ENCODE measurements at regions not wholly inside any gene's neighbourhood (a gene's known extent, or its start where the extent isn't known, plus 50 kb on each side); places are given as distances from the start of the nearest gene placed in this dataset.
A peak's percentile ranks its signal among the peaks of the same experiment; 100 is the strongest.

DNA sequence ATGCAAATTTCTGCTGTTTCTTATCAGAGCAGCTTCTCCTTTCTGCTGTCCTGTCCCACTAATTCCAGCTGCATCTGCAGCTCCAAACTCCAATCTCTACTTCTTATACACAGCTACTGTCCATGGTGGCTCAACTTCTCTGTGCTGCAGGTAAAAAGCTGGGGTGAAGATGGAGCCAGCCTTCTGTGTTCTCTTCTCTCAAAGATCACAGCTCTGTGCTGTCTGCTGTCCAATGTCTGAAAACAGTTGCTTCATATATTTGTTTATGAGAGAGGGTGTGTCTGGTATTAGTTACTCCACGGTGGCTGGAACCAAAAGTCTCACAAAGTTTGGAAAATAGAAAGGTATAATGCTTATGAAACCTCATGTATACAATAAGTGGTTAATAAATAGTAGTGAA, 445.8 kb upstream of the TBX3 start:
- no peaks in the 10 kb centered on the region for H3K79me2 ChIP-seq (ENCODE audit: control insufficient read depth, insufficient read depth, low read length, poor library complexity)
- no peak overlapping the region for H4K91ac ChIP-seq (ENCODE audit: low read depth, low read length)
- H3K4me2 ChIP-seq (ENCODE audit: low read length) = no peak overlapping the region
- no peak overlapping the region for H4K8ac ChIP-seq (ENCODE audit: low read depth, low read length)
- whole genome bisulfite sequencing (ENCODE audit: extremely low coverage, insufficient coverage, insufficient read length) = no CpG with 5 or more reads among the region's 1 CpG
- H3K23ac ChIP-seq (ENCODE audit: low read length) = no peak overlapping the region
- H3K9ac ChIP-seq (ENCODE audit: low read length) = no peak overlapping the region
- H3K4ac ChIP-seq (ENCODE audit: low read depth, low read length) = no peak overlapping the region
- H4K12ac ChIP-seq (ENCODE audit: low read depth, low read length) = no peak overlapping the region
- H3K14ac ChIP-seq (ENCODE audit: low read length) = no peak overlapping the region
- no peaks in the 10 kb centered on the region for H3K36me3 ChIP-seq (ENCODE audit: control insufficient read depth in 1 of 2, insufficient read depth in 2 of 2, low read length in 2 of 2)
- no peaks in the 10 kb centered on the region for H3K27me3 ChIP-seq (ENCODE audit: insufficient read depth, low read length)
- peak overlapping the region; percentile 1 for H2BK5ac ChIP-seq (ENCODE audit: low read depth, low read length, poor library complexity)
- peak overlapping the region; percentile 1 for H2BK12ac ChIP-seq (ENCODE audit: low read length)
- no peak overlapping the region for H2AFZ ChIP-seq (ENCODE audit: insufficient read depth, low read length, poor library complexity)
- peaks cover 8% of the 10 kb centered on the region for H3K79me1 ChIP-seq (ENCODE audit: low read length)
- H3K4me1 ChIP-seq (ENCODE audit: control insufficient read depth in 1 of 2, insufficient read depth in 2 of 2, low read length in 2 of 2) = peaks cover 3 to 7% of the 10 kb centered on the region in 2 experiments
- DNase-seq = no peak
- H3K18ac ChIP-seq (ENCODE audit: low read length) = no peak overlapping the region
- H2BK120ac ChIP-seq (ENCODE audit: insufficient read depth, low read length, poor library complexity) = no peak overlapping the region
- no peak overlapping the region for H3K27ac ChIP-seq (ENCODE audit: low read depth, low read length)
- peaks cover 1% of the 10 kb centered on the region for H3K9me3 ChIP-seq (ENCODE audit: insufficient read depth, low read depth, low read length)
- H3K4me3 ChIP-seq (ENCODE audit: low read depth, low read length) = no peak overlapping the region
- H2AK5ac ChIP-seq (ENCODE audit: low read length) = no peak overlapping the region

DNA sequence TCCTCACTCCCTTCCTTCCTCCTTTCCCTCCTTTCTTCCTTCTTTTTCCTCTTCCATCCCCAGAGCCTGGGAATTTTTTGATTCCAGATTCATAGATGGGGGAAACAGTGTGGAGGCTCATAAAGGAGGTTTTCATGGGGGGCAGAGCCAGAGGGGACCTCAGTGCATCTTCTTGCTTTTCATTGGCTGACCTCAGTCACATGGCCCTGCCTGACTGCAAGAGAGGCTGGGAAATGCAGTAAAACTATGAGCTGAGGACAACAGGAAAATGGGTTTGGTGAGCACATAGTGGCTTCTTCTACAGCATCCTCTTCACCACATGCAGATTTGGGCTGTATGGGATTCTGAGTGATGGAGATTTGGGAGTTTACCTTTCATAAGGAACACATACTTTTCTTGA, 437.1 kb upstream of the TBX3 start:
- H3K79me2 ChIP-seq (ENCODE audit: control insufficient read depth, insufficient read depth, low read length, poor library complexity) = no peaks in the 10 kb centered on the region
- H4K12ac ChIP-seq (ENCODE audit: low read depth, low read length) = no peak overlapping the region
- H3K9me3 ChIP-seq (ENCODE audit: insufficient read depth, low read depth, low read length) = no peaks in the 10 kb centered on the region
- H3K18ac ChIP-seq (ENCODE audit: low read length) = no peak overlapping the region
- no peaks in the 10 kb centered on the region for H3K36me3 ChIP-seq (ENCODE audit: control insufficient read depth in 1 of 2, insufficient read depth in 2 of 2, low read length in 2 of 2)
- H2AFZ ChIP-seq (ENCODE audit: insufficient read depth, low read length, poor library complexity) = no peak overlapping the region
- H3K4me2 ChIP-seq (ENCODE audit: low read length) = no peak overlapping the region
- no peak overlapping the region for H3K23ac ChIP-seq (ENCODE audit: low read length)
- no peak overlapping the region for H3K4me3 ChIP-seq (ENCODE audit: low read depth, low read length)
- no peaks in the 10 kb centered on the region for H3K79me1 ChIP-seq (ENCODE audit: low read length)
- no peak overlapping the region for H2BK5ac ChIP-seq (ENCODE audit: low read depth, low read length, poor library complexity)
- no peak overlapping the region for H3K27ac ChIP-seq (ENCODE audit: low read depth, low read length)
- no peak overlapping the region for H4K8ac ChIP-seq (ENCODE audit: low read depth, low read length)
- no peak overlapping the region for H2AK5ac ChIP-seq (ENCODE audit: low read length)
- H3K4me1 ChIP-seq (ENCODE audit: control insufficient read depth in 1 of 2, insufficient read depth in 2 of 2, low read length in 2 of 2) = no peaks in the 10 kb centered on the region
- DNase-seq = no peak
- no peak overlapping the region for H3K14ac ChIP-seq (ENCODE audit: low read length)
- H3K27me3 ChIP-seq (ENCODE audit: insufficient read depth, low read length) = no peaks in the 10 kb centered on the region
- H4K91ac ChIP-seq (ENCODE audit: low read depth, low read length) = no peak overlapping the region
- no peak overlapping the region for H3K4ac ChIP-seq (ENCODE audit: low read depth, low read length)
- no peak overlapping the region for H2BK120ac ChIP-seq (ENCODE audit: insufficient read depth, low read length, poor library complexity)
- H2BK12ac ChIP-seq (ENCODE audit: low read length) = no peak overlapping the region
- H3K9ac ChIP-seq (ENCODE audit: low read length) = no peak overlapping the region

DNA sequence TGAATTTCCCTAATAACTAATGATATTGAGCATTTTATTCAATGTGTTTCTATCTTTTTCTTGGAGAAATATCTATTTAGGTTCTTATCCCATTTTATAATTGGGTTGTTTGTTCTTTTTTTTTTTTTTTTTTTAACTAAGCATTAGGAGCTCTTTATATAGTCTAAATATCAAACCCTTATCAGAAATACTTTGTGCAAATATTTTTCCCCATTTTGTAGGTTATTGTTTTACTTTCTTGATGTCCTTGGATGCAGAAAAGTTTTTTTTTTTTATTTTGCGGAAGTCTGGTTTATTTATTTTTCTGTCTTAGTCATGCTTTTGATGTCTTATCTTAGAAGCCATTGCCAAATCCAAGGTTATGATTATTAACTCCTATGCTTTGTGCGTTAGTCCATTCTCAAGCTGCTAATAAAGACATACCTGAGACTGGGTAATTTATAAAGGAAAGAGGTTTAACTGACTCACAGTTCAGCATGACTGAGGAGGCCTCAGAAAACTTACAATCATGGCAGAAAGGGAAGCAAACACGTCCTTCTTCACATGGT, 434.3 kb upstream of the TBX3 start:
- Histone ChIP-seq H4K8ac (ENCODE audit: low read depth, low read length) (no peak overlapping the region), H2AFZ (ENCODE audit: insufficient read depth, low read length, poor library complexity) (no peak overlapping the region), H3K14ac (ENCODE audit: low read length) (no peak overlapping the region), H2BK120ac (ENCODE audit: insufficient read depth, low read length, poor library complexity) (no peak overlapping the region), H3K23ac (ENCODE audit: low read length) (no peak overlapping the region), H3K4me3 (ENCODE audit: low read depth, low read length) (no peak overlapping the region), H3K27ac (ENCODE audit: low read depth, low read length) (no peak overlapping the region), H3K4me1 (ENCODE audit: control insufficient read depth in 1 of 2, insufficient read depth in 2 of 2, low read length in 2 of 2) (no peaks in the 10 kb centered on the region), H3K79me1 (ENCODE audit: low read length) (no peaks in the 10 kb centered on the region), H3K4ac (ENCODE audit: low read depth, low read length) (no peak overlapping the region), H4K12ac (ENCODE audit: low read depth, low read length) (no peak overlapping the region), H3K9me3 (ENCODE audit: insufficient read depth, low read depth, low read length) (no peaks in the 10 kb centered on the region), H3K27me3 (ENCODE audit: insufficient read depth, low read length) (no peaks in the 10 kb centered on the region), H3K4me2 (ENCODE audit: low read length) (no peak overlapping the region), H3K9ac (ENCODE audit: low read length) (no peak overlapping the region), H4K91ac (ENCODE audit: low read depth, low read length) (no peak overlapping the region), H2BK5ac (ENCODE audit: low read depth, low read length, poor library complexity) (no peak overlapping the region), H3K36me3 (ENCODE audit: control insufficient read depth in 1 of 2, insufficient read depth in 2 of 2, low read length in 2 of 2) (no peaks in the 10 kb centered on the region), H2BK12ac (ENCODE audit: low read length) (no peak overlapping the region), H3K18ac (ENCODE audit: low read length) (no peak overlapping the region), H2AK5ac (ENCODE audit: low read length) (no peak overlapping the region), H3K79me2 (ENCODE audit: control insufficient read depth, insufficient read depth, low read length, poor library complexity) (no peaks in the 10 kb centered on the region)
- DNase-seq = no peak
- WGBS (ENCODE audit: extremely low coverage, insufficient coverage, insufficient read length) = no CpG with 5 or more reads among the region's 3 CpGs

DNA sequence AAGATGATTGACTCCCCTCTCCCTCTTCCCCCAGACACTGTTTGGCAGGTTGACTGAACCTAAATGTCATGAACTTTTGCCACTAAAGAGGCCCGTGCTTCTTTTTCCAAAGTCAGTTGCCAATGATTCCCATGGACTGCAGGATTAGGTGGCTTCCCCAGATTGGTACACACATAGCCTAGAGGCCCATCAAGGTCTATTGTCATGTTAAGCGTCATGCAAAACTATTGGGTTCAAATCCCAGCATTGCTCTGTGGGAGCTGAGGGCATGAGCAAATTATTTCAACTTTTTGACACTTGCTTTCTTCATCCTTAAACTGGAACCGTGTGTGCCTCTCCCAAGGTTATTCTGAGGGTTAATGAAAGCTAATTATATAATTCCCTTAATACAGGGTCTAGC, 430.2 kb upstream of the TBX3 start:
- Histone ChIP-seq H4K12ac (ENCODE audit: low read depth, low read length) (no peak overlapping the region), H3K36me3 (ENCODE audit: control insufficient read depth in 1 of 2, insufficient read depth in 2 of 2, low read length in 2 of 2) (no peaks in the 10 kb centered on the region), H3K9ac (ENCODE audit: low read length) (no peak overlapping the region), H4K91ac (ENCODE audit: low read depth, low read length) (no peak overlapping the region), H3K4me1 (ENCODE audit: control insufficient read depth in 1 of 2, insufficient read depth in 2 of 2, low read length in 2 of 2) (no peaks in the 10 kb centered on the region), H3K79me1 (ENCODE audit: low read length) (no peaks in the 10 kb centered on the region), H2BK5ac (ENCODE audit: low read depth, low read length, poor library complexity) (no peak overlapping the region), H3K4ac (ENCODE audit: low read depth, low read length) (no peak overlapping the region), H3K79me2 (ENCODE audit: control insufficient read depth, insufficient read depth, low read length, poor library complexity) (no peaks in the 10 kb centered on the region), H4K8ac (ENCODE audit: low read depth, low read length) (no peak overlapping the region), H3K4me2 (ENCODE audit: low read length) (no peak overlapping the region), H3K27me3 (ENCODE audit: insufficient read depth, low read length) (no peaks in the 10 kb centered on the region), H2AFZ (ENCODE audit: insufficient read depth, low read length, poor library complexity) (no peak overlapping the region), H3K9me3 (ENCODE audit: insufficient read depth, low read depth, low read length) (no peaks in the 10 kb centered on the region), H3K14ac (ENCODE audit: low read length) (peak overlapping the region; percentile 53), H3K18ac (ENCODE audit: low read length) (no peak overlapping the region), H2AK5ac (ENCODE audit: low read length) (no peak overlapping the region), H3K23ac (ENCODE audit: low read length) (no peak overlapping the region), H3K27ac (ENCODE audit: low read depth, low read length) (no peak overlapping the region), H2BK120ac (ENCODE audit: insufficient read depth, low read length, poor library complexity) (no peak overlapping the region), H3K4me3 (ENCODE audit: low read depth, low read length) (no peak overlapping the region), H2BK12ac (ENCODE audit: low read length) (no peak overlapping the region)
- no peak for DNase-seq
- WGBS (ENCODE audit: extremely low coverage, insufficient coverage, insufficient read length) = no CpG with 5 or more reads among the region's 3 CpGs

All from trophoblast cell (in vitro differentiated cells and primary cell).